ENCODE measurements at regions not wholly inside any gene's neighbourhood (a gene's known extent, or its start where the extent isn't known, plus 50 kb on each side); places are given as distances from the start of the nearest gene placed in this dataset.

- TF ChIP-seq CTCF (IDR thresholded peaks at IDR 0.05) (no peak), EZH2phosphoT487 (IDR thresholded peaks at IDR 0.05) (no peak), EZH2 (IDR thresholded peaks at IDR 0.05) (no peak)
Observed at GRCh38 chr3:90036939-90037469, 929.6 kb downstream of the EPHA3 start.

Measured in neural progenitor cell (in vitro differentiated cells).